Thoracic aorta (tissue), 2 donors: ENCODE measurements at regions not wholly inside any gene's neighbourhood (a gene's known extent, or its start where the extent isn't known, plus 50 kb on each side); places are given as distances from the start of the nearest gene placed in this dataset.
"Not testable (repeated sequence)": the region's sequence is repeated elsewhere in the genome, so short reads cannot be mapped to it uniquely, and the experiment has no call there.

Experiments used
- ATAC-seq: fragments of 150-250 bp; one replicate; pipeline ENCODE4 v1.8.0; 2017; ENCODE audit warnings: low read depth; ENCODE audit not compliant: insufficient number of reproducible peaks, low FRiP score
- DNase-seq: peaks from one replicate; pipeline ENCODE4 v3.0.0-alpha.2; 2020; ENCODE audit warnings: low spot score
- H3K27ac ChIP-seq, 2 donors: fragments of 200-600 bp; sonication (generic); 1 replicate in 1 of 2; 2 replicates in 1 of 2; pipeline ENCODE4 v1.5.1; 2016; ENCODE audit warnings: mild to moderate bottlenecking in 2 of 2, moderate library complexity in 2 of 2
- H3K27me3 ChIP-seq: fragments of 200-600 bp; sonication (generic); replicated peaks from 2 replicates; pipeline ENCODE4 v1.6.0; 2016; ENCODE audit warnings: mild to moderate bottlenecking; ENCODE audit not compliant: insufficient read depth
- H3K36me3 ChIP-seq: fragments of 200-600 bp; sonication (generic); one replicate; pipeline ENCODE4 v1.5.1; 2016
- H3K4me1 ChIP-seq, 2 donors: fragments of 200-600 bp; sonication (generic); 1 replicate in 1 of 2; 2 replicates in 1 of 2; pipeline versions ENCODE4 v1.5.1 to v1.6.0; 2016; ENCODE audit warnings: low read depth in 2 of 2, mild to moderate bottlenecking in 1 of 2; ENCODE audit not compliant: control insufficient read depth in 1 of 2
- H3K4me3 ChIP-seq: fragments of 200-600 bp; sonication (generic); 2 replicates; pipeline ENCODE4 v1.5.1; 2016; ENCODE audit warnings: mild to moderate bottlenecking
- H3K9me3 ChIP-seq: fragments of 200-600 bp; sonication (generic); 2 replicates; pipeline ENCODE4 v1.5.1; 2016
- CTCF ChIP-seq: fragments of 200-600 bp; sonication (generic); IDR thresholded peaks from one replicate; pipeline ENCODE4 v1.5.1; 2019; ENCODE audit warnings: antibody characterized with exemption

DNA sequence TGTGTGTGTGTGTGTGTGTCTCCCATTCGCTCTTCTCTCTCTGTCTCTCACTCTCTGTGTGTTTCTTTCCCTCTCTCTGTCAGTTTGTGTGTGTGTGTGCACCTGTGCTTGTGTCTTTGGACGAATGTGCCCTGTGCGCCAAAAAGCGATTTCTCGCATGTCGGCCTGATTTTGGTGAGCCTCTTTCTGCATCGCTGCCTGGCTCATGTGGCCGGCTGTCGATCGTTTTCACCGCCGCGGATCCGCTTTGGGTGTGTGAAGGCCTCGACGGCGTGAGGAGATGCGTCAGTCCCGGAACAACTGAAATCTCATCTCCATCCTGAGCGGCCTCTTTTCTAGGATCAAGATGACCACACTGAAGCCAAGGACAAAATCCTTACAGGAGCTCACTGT lies 609.0 kb downstream of the KCNJ18 start:
- ATAC-seq (no peak), DNase-seq (no peak)
- no peak overlapping the region for H3K4me3 ChIP-seq
- no peaks in the 10 kb centered on the region for H3K4me1 ChIP-seq
- no peaks in the 10 kb centered on the region for H3K27me3 ChIP-seq
- no peak for TF ChIP-seq CTCF
- no peak overlapping the region for H3K27ac ChIP-seq
- no peaks in the 10 kb centered on the region for H3K9me3 ChIP-seq
- no peaks in the 10 kb centered on the region for H3K36me3 ChIP-seq

- ATAC-seq (no peak), DNase-seq (no peak)
- H3K27ac ChIP-seq: no peak overlapping the region
- no peaks in the 10 kb centered on the region for H3K4me1 ChIP-seq
- no peaks in the 10 kb centered on the region for H3K36me3 ChIP-seq
- no peaks in the 10 kb centered on the region for H3K9me3 ChIP-seq
- no peak for TF ChIP-seq CTCF
- no peak overlapping the region for H3K4me3 ChIP-seq
- no peaks in the 10 kb centered on the region for H3K27me3 ChIP-seq
Observed at GRCh38 chr17:22303096-22303495, 610.8 kb downstream of the KCNJ18 start.

DNA sequence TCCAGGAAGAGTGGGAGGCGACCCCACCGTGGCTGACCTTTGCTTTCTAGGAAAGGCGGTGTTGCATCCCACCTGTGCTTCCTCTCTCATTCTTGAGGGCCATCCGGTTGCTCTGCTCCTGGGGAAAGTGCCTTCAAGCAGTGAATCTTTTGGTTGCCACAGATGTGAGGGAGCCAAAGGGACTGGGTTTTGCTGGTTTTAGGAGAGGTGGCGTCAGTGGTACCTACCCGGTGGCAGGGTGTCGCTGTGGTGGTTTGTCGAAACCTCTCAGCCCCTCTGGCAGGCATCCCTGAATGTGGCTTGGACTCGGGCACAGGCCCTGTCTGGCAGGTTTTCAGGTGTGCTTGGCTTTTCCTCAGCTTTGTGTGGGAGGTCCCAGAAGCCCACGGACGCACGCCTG lies 611.5 kb downstream of the KCNJ18 start:
- ATAC-seq: no peak
- no peaks in the 10 kb centered on the region for H3K36me3 ChIP-seq
- H3K9me3 ChIP-seq: no peaks in the 10 kb centered on the region
- TF ChIP-seq CTCF: no peak
- H3K4me3 ChIP-seq: no peak overlapping the region
- H3K27ac ChIP-seq: no peak overlapping the region
- H3K4me1 ChIP-seq: no peaks in the 10 kb centered on the region
- no peak for DNase-seq
- H3K27me3 ChIP-seq: no peaks in the 10 kb centered on the region

GRCh38 chr17:22304667-22305303 lies 612.5 kb downstream of the KCNJ18 start:
- TF ChIP-seq CTCF: no peak
- no peaks in the 10 kb centered on the region for H3K27me3 ChIP-seq
- H3K9me3 ChIP-seq: no peaks in the 10 kb centered on the region
- no peak overlapping the region for H3K27ac ChIP-seq
- H3K4me3 ChIP-seq: no peak overlapping the region
- no peaks in the 10 kb centered on the region for H3K4me1 ChIP-seq
- no peak for ATAC-seq
- no peak for DNase-seq
- no peaks in the 10 kb centered on the region for H3K36me3 ChIP-seq

DNA sequence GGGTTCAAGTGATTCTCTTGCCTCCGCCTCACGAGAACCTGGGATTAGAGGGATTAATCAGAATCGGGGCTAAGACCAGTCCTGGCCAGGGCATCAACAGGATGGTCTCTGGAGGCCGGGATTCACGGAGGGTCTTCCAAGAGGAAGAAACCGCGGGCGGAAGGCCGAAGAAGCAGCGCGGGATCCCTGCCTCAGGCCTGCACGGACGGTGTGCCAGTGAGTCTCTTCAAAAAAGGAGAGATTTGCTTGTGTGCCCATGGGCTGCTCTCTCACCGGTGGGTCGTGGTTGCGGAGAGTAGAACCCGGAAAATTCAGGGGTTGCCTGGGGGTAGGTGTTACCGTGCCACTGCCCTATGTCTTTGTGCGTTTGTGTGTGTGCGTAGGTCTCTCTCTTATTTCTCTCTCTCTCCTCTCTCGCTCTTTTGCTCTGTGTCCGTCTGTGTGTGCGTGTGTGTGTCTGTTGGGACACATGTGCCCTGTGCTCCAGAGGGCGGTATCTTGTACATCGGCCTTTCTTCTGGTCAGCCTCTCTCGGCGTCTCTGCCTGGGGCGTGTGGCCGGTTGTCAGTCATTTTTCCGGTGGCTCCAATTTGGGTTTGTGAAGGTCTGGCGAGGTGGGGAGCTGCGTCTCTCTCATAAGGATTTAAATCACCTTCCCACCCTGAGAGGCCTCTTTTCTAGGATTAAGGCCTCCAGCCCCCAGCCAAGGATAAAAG lies 613.2 kb downstream of the KCNJ18 start:
- no peaks in the 10 kb centered on the region for H3K36me3 ChIP-seq
- H3K4me3 ChIP-seq: no peak overlapping the region
- DNase-seq (no peak), ATAC-seq (no peak)
- H3K4me1 ChIP-seq: no peaks in the 10 kb centered on the region
- no peak for TF ChIP-seq CTCF
- H3K9me3 ChIP-seq: no peaks in the 10 kb centered on the region
- H3K27ac ChIP-seq: no peak overlapping the region
- no peaks in the 10 kb centered on the region for H3K27me3 ChIP-seq

DNA sequence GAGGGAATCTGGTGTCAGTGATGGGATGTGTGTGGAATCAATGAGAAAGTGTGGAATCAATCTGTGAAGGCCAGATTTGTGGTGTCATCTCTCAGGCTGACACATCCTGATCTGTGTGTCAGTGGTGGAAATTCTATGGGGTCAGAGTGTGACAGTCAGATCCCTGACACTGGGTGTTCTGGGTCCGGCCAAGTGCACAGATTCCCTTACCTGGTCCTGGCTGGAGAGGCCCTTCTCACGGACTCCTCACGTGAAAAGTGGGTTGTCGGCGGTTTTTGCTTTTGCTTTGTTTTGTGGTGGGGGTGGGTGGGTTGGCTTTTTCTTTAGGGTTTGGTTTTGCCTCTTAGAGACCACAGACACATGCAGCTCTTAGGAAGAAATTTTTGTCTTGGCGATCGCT lies 618.0 kb downstream of the KCNJ18 start:
- not testable (repeated sequence) for H3K27ac ChIP-seq, ATAC-seq, H3K9me3 ChIP-seq, H3K27me3 ChIP-seq, H3K36me3 ChIP-seq, H3K4me3 ChIP-seq, DNase-seq, H3K4me1 ChIP-seq
